ENCODE measurements at regions not wholly inside any gene's neighbourhood (a gene's known extent, or its start where the extent isn't known, plus 50 kb on each side); places are given as distances from the start of the nearest gene placed in this dataset.

DNA sequence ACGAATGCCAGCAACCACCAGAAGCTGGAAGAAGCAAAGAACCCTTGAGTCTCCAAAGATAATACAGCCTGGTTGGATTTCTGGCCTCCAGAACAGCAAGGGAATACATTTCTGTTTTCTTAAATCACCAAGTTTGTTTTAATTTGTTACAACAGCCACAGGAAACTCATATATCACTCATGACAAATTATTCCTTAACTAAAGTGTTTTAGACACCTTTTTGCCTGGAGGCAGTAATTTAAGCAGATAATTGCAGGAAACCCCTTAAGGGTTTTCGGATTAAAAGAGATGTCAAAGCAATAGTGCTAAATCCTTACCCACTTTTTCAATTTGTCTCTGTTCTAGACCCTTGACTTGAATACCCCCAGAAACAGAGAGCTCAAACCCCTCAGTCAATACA, 1050.0 kb downstream of the EPHA7 start:
- FAIRE-seq (no peak), DNase-seq (ENCODE audit: low read depth in 1 of 2, low spot score in 2 of 2) (no peak)
- no peaks in the 10 kb centered on the region for H3K79me2 ChIP-seq (ENCODE audit: control insufficient read depth in 1 of 2, insufficient read depth in 2 of 2, low read length in 2 of 2)
- no peak overlapping the region for H2AFZ ChIP-seq (ENCODE audit: low read length)
- H3K23me2 ChIP-seq (ENCODE audit: low read depth, low read length), result no peaks in the 10 kb centered on the region
- no peak overlapping the region for H3K27ac ChIP-seq (ENCODE audit: low read depth, low read length)
- H3K56ac ChIP-seq (replicated peaks; ENCODE audit: insufficient read length, low read depth, low read length), result no peak overlapping the region
- H3K4me2 ChIP-seq (ENCODE audit: insufficient read depth in 1 of 2, low read depth in 2 of 2, low read length in 2 of 2), result no peak overlapping the region
- 88% methylated on average over 2 of the region's 2 CpGs; no CpG with 5 or more reads in 1 of the 2 experiments for WGBS, 2 experiments (ENCODE audit: extremely low coverage in 1 of 2, insufficient coverage in 1 of 2, insufficient read length in 1 of 2, insufficient replicate concordance in 2 of 2, low coverage in 1 of 2, low lambda C conversion rate in 2 of 2, missing lambda C conversion rate in 1 of 2)
- no peak overlapping the region for H3K23ac ChIP-seq (ENCODE audit: insufficient read length)
- no peaks in the 10 kb centered on the region for H3K79me1 ChIP-seq (ENCODE audit: low read depth, low read length)
- ChIA-PET POLR2A (ENCODE audit: partially characterized antibody) (no interaction called here), CTCF (ENCODE audit: partially characterized antibody) (no interaction called here)
- no peaks in the 10 kb centered on the region for H4K20me1 ChIP-seq (replicated peaks in 1 of 2; ENCODE audit: control insufficient read depth in 1 of 2, insufficient read depth in 2 of 2, low read length in 2 of 2)
- H2AK5ac ChIP-seq (ENCODE audit: low read depth, low read length), result no peak overlapping the region
- no peak overlapping the region for H4K91ac ChIP-seq (replicated peaks; ENCODE audit: insufficient read length, low read length)
- no peak overlapping the region for H4K5ac ChIP-seq (ENCODE audit: insufficient read length, low read depth, low read length)
- H2BK120ac ChIP-seq (replicated peaks; ENCODE audit: low read depth, low read length), result no peak overlapping the region
- H2BK15ac ChIP-seq (ENCODE audit: low read length), result no peak overlapping the region
- H3K9ac ChIP-seq (replicated peaks in 1 of 4; ENCODE audit: extremely low read depth in 1 of 4, low read depth in 3 of 4, low read length in 3 of 4), result no peak overlapping the region
- H3K4me3 ChIP-seq (ENCODE audit: extremely low read depth in 1 of 4, insufficient read depth in 2 of 4, low read depth in 3 of 4, low read length in 4 of 4), result no peak overlapping the region
- no peak overlapping the region for H2BK20ac ChIP-seq (ENCODE audit: low read length)
- H3K9me3 ChIP-seq (ENCODE audit: insufficient read depth in 2 of 2, low read depth in 1 of 2, low read length in 1 of 2), result no peaks in the 10 kb centered on the region
- no peak overlapping the region for H4K8ac ChIP-seq (ENCODE audit: extremely low read depth, insufficient read depth, low read length)
- no peak overlapping the region for H3K18ac ChIP-seq (ENCODE audit: extremely low read depth, low read length)
- no peak overlapping the region for H2BK5ac ChIP-seq (ENCODE audit: low read depth, low read length)
- H3K14ac ChIP-seq (ENCODE audit: insufficient read length), result no peak overlapping the region
- H3K4ac ChIP-seq (replicated peaks; ENCODE audit: insufficient read length, low read depth, low read length), result no peak overlapping the region
- no peaks in the 10 kb centered on the region for H3K4me1 ChIP-seq (replicated peaks in 1 of 4; ENCODE audit: control insufficient read depth in 3 of 4, insufficient read depth in 4 of 4, low read length in 3 of 4)
- H3K36me3 ChIP-seq (ENCODE audit: control insufficient read depth in 2 of 4, insufficient read depth in 4 of 4, low read length in 3 of 4), result no peaks in the 10 kb centered on the region
- H3K27me3 ChIP-seq (replicated peaks in 1 of 4; ENCODE audit: control insufficient read depth in 3 of 4, extremely low read depth in 1 of 4, insufficient read depth in 3 of 4, low read length in 3 of 4), result no peaks in the 10 kb centered on the region
- no peak overlapping the region for H2BK12ac ChIP-seq (ENCODE audit: low read depth, low read length)
- TF ChIP-seq JUN (IDR thresholded peaks at IDR 0.05; ENCODE audit: low read depth, low read length), result no peak
- no peak for TF ChIP-seq ATF2 (IDR thresholded peaks at IDR 0.05; ENCODE audit: low read length)
- no peak for TF ChIP-seq SIRT6 (IDR thresholded peaks at IDR 0.05; ENCODE audit: low read length)
- no peak for TF ChIP-seq SAP30 (IDR thresholded peaks at IDR 0.05; ENCODE audit: insufficient read depth, insufficient replicate concordance, low read length)
- TF ChIP-seq HDAC2 (IDR thresholded peaks at IDR 0.05; ENCODE audit: borderline replicate concordance in 1 of 2, low read depth in 2 of 2, low read length in 2 of 2), result no peak
- TF ChIP-seq, protein P1, sequence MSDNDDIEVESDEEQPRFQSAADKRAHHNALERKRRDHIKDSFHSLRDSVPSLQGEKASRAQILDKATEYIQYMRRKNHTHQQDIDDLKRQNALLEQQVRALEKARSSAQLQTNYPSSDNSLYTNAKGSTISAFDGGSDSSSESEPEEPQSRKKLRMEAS (IDR thresholded peaks at IDR 0.05), result no peak
- no peak for TF ChIP-seq SIX5 (IDR thresholded peaks at IDR 0.05; ENCODE audit: low read depth, low read length)
- TF ChIP-seq SP1 (IDR thresholded peaks at IDR 0.05; ENCODE audit: low read depth, low read length), result no peak
- no peak for TF ChIP-seq CREB1 (IDR thresholded peaks at IDR 0.05)
- TF ChIP-seq SP2 (IDR thresholded peaks at IDR 0.05; ENCODE audit: low read length), result no peak
- TF ChIP-seq E2F6 (IDR thresholded peaks at IDR 0.05), result no peak
- TF ChIP-seq SRF (IDR thresholded peaks at IDR 0.05; ENCODE audit: low read depth, low read length), result no peak
- no peak for TF ChIP-seq MAFK (IDR thresholded peaks at IDR 0.05; ENCODE audit: low read depth, low read length)

Measured in H1 (cell line).